CD4-positive, alpha-beta T cell treated with Interleukin-4 for 4 hours (primary cell): ENCODE measurements at regions not wholly inside any gene's neighbourhood (a gene's known extent, or its start where the extent isn't known, plus 50 kb on each side); places are given as distances from the start of the nearest gene placed in this dataset.
"Not testable (repeated sequence)": the region's sequence is repeated elsewhere in the genome, so short reads cannot be mapped to it uniquely, and the experiment has no call there.

ENCODE experiments used
- DNase-seq: peaks from one replicate; pipeline ENCODE4 v3.0.0-alpha.2; 2020

DNA sequence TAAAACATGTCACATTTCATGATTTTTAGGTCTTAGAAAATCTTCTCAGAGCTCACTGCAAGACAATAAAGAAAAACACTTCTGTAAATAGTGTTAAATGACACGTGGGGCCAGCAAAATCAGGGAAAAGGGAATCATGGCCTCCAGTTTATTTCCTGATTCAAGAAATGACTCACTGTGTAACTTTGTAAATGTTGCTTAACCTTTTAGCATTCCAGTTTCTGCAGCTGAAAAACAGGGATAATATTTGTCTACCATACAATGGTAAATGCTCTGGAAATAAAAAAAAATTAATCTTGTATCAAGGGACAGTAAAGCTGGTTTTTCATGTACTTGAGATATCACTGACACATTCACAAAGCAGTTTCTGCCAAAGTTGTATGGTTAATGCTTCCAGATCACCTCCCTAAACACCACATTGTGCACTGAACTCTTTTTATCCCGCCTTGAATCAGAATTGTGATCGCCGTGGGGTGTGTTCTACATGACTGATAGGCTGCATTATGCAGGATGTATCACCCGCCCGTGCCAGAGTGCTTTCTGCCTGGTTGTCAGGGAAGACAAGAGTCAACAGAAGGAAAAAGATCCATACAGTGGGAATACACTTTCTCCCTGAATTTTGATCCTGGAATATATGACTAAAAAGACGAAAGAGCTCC lies 238.8 kb downstream of the IKZF2 start:
- DNase-seq = no peak

DNA sequence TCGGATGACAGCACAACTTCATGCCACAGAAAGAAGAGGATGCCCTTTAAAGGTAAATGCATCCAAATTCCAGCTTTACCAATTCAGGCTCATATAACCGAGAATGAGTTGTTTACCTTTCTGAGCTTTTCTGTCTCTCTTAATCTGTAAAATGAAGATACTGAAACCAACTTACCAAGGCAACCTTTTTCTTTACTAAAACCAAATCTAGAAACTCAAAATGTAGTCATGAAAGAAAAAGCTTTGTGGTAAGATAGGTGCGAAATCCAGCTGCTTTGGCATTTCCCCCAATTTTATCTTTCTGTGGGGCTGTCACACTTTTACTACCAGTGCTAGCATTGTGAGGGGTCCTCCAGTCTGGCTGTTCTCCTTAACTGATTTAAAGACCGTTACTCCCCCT lies 240.4 kb downstream of the IKZF2 start:
- DNase-seq = no peak

DNA sequence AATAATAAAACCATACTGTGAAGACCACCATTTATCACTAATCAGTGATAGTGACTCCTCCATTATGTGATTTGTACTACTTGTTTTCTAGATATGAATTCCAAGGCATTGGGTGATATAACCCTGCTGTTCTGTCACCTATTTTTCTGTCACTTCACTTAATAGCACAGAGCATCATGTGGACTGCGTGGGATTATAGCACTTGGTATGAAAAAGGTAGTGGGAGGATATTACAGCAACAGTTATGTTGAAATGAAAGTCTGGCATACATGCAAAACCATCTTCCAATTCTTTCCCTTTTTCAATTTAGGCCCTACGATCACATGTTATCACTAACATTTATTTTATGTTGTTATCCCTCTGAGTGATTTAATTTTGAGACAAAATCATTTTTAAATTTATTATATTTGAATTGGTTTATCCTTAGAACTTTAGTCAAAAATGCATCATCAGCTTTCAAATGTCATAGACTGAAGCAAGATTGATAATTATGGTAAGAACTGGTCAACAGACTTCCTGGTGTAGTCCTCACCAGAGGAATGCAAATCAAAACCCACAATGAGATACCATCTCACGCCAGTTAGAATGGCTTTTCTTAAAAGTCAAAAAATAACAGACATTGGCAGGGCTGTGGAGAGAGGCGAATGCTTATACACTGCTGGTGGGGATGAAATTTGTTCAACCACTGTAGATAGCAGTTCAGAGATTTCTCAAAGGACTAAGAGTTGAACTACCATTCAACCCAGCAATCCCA lies 242.6 kb downstream of the IKZF2 start:
- DNase-seq = no peak

DNA sequence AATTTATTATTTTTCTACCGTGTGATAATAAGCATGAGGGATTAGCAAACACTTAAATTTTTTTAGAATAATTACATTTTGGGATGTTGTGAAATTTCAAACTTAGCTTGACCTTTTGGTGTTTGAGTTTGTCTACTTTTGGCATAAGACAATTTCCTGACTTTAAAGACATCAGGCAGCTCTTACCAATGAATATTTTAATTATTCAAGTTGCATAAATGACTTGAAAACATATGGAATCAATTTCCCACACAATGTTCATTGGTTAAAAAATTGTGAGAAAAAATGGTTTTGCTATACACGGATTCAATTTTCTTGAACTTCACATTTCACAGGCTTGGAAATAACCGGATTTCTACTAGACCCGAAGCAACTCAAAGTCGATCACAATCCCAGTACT lies 243.4 kb downstream of the IKZF2 start:
- DNase-seq = no peak

DNA sequence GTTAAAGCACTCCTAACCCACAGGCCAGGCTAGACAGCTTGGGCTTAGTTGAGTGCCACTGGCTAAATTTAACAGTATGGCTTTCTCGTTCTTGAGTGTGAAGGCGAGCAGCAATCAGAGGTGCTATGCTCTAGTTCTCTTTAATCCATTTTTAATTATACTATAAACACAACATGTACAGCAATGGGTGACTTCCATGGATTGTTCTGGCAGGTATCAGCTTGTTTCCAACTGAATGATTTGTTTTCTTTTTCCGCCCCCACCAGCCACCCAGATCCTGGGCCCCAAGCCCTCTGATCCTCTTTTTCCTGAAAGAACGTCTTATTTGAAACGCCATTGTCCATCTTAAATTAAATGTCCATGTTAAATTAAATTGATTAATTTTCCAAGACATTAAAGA lies 244.8 kb downstream of the IKZF2 start:
- no peak for DNase-seq

DNA sequence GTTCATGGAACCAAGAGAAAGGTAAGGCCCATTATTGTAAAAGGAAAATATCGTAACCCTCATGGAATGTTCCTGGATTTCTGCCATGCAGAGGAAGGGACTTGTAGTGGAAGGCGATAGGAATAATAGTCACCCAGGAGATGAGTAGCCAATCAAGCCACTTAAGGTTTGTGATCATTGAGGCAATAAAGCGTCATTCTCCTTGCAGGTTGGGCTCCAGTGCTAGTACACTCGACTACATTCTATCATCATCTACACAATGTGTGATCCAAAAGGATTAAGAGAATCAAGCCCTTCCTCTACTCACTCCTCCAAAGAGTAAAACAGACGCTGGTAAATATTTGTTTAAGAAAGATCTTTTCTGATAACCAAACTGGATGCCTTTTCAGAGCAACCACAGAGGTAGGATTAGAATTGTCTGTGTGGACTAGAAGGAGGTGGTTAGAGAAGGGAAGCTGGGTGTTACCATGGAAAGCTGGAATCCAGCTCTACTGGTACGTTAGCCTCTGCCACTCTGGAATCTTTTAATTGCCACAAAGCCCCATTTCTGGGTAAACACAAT lies 245.7 kb downstream of the IKZF2 start:
- no peak for DNase-seq

- DNase-seq = no peak
Measured at GRCh38 chr2:212904646-212905045, 246.8 kb downstream of the IKZF2 start.

DNA sequence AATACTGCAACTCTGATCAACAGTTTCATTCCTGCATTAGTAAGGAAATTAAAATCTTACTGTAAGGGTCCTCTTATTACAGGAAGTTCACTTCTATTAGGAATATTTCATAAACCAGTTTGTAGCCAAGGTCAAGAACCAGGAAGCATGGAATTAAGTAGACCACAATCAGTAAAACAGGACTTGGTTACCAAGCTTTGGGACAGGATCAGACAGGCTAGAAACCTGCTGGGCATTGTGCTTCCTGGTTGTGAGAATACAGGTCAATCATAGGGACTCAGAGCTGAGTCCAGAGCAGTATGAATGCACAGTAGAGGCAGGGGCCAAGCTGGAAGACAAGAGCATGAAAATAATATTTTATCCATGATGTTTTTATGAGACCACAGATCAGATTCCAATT lies 248.0 kb downstream of the IKZF2 start:
- no peak for DNase-seq

- DNase-seq = no peak
Measured at GRCh38 chr2:212902421-212902820, 249.0 kb downstream of the IKZF2 start.

DNA sequence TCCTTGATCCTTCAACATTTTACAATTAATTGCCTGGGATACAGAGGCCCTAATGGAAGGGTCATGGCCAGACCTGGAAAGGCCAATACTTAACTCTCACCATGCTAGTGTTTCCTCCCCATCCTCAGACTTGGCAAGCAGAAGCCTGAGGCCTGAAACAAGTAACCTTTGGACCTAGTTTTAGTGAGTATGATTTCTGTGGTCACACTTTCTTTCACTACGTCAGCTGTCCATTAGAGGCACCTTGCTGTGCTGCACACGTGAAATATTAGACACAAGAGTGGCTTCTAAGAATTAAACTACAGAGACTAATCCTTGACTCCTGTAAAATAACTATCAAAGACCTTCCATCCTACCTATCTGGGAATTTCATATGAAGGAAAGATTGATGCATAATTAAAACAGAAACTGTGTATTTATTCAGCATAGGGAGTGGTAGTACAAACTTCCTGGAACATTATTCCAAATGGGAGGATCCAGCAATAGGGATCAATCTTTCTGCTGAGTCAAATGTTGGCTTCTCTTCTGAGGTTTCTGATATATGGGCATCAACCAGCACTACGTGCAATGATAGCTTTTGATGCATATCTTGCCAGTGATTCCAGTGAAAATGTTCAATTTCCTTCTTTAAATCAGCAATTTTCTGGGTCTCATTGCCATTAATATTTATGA lies 249.7 kb downstream of the IKZF2 start:
- DNase-seq = no peak

DNA sequence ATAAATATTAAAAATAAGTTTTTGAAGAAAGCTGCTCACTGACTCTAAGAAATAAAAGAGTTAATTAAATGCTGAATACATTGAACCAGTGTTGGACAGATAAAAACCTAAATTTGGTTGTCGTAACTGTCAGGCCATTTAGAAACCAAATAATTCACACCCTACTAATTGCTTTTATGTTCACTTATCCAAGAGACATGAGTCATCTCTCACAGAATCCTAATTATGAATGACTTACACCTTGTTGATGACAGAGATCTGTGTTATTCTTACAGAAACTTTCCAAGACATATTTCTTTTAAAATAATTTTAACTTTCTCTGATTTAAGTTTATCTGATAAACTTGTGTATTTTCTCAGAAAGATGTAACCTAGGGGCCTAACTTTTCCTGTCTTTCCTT lies 250.7 kb downstream of the IKZF2 start:
- no peak for DNase-seq

- DNase-seq = no peak
Measured at GRCh38 chr2:212898011-212898410, 253.4 kb downstream of the IKZF2 start.

DNA sequence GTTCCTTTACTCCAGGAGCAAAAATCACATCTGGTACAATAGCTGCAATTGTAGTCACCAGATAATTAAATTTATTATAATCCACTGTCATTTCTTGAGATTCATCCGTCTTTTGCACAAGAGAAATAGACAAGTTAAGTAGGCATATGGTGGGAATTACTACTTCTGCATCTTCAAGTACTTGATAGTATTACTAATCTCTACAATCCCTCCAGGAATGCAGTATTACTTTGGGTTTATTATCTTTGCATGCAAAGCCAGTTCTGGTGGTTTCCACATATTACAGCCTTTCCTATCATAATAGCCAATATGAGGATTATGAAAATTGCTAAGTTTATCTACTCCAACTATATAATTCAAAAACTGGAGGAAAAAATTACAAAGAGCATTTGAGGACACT lies 254.1 kb downstream of the IKZF2 start:
- DNase-seq = no peak

DNA sequence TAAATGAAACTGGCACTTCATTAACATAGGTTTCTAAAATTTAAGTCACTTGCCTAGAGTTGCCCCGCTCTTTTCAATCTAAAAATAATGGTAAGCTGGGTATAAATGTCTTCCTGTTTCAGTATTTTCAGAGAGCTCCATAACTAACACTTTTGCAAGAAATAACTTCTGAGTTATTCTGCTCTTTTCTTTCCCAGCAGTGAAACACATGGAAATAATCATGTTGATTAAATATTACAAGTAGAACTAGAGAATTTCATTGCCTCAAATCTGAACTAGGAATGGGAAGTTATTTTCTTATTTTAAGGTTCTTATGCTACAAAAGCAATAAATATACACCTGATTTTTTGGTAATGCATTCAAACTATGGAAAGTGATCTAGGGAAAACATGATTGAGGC lies 257.4 kb downstream of the IKZF2 start:
- no peak for DNase-seq

- no peak for DNase-seq
Measured at GRCh38 chr2:212893216-212893615, 258.2 kb downstream of the IKZF2 start.

DNA sequence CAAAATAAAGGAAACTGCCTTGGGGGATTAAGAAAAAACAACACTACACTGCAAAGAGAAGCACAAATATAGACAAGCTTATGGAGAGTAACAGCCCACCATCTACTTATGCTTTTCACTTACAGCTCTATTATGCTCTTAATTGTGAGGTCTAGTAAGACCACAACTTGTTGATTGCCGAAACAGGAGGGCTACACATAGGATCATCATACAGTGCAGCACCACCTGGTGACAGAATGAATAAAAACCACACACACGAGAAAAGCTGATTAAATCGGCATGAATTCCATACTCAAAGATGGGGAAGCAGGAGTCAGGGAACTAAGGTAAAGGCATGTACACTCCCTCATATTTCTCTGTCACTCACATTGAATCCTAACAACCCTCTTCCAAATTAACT lies 259.2 kb downstream of the IKZF2 start:
- no peak for DNase-seq

DNA sequence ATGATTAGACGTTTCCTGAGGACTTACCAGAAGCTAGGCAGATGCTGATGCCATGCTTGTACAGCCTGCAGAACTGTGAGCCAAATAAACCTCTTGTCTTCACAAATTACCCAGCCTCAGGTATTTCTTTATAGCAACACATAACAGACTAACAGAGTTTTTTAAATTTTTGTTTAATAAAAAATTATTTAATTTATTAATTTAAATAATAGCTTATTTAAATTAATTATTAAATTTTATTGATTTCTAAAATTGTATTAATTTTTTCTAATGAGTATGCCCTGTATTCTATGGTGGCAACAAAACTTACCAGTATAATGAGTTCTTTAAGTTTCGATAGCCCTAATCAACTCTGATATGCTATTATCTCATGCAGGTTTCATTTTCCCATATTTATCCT lies 259.8 kb downstream of the IKZF2 start:
- DNase-seq = no peak

DNA sequence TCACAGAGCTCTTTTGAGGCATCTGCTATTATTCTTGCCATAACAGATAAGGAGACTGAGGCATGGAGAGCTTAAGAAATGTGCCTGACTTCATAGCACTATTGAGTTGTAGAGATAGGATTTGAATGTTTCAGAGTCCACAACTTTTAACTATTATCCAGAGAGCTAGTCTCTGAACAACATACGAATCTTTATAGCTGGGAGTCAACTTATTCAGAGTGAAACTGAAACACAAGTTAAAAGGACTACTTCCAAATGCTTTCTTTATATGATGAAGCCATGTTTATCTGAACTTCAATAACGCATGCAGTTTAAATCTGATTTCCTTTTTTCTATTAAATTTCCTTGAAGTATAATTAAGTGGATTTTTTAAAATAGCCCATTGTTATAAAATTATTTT lies 268.8 kb downstream of the IKZF2 start:
- no peak for DNase-seq

DNA sequence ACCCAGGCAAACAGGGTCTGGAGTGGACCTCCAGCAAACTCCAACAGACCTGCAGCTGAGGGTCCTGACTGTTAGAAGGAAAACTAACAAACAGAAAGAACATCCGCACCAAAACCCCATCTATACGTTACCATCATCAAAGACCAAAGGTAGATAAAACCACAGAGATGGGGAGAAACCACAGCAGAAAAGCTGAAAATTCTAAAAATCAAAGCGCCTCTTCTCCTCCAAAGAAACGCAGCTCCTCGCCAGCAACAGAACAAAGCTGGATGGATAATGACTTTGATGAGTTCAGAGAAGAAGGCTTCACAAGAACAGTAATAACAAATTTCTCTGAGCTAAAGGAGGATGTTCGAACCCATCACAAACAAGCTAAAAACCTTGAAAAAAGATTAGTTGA lies 274.9 kb downstream of the IKZF2 start:
- not testable (repeated sequence) for DNase-seq

GRCh38 chr2:212875950-212876349 lies 275.5 kb downstream of the IKZF2 start:
- not testable (repeated sequence) for DNase-seq

GRCh38 chr2:212873256-212873655 lies 278.2 kb downstream of the IKZF2 start:
- DNase-seq = no peak

DNA sequence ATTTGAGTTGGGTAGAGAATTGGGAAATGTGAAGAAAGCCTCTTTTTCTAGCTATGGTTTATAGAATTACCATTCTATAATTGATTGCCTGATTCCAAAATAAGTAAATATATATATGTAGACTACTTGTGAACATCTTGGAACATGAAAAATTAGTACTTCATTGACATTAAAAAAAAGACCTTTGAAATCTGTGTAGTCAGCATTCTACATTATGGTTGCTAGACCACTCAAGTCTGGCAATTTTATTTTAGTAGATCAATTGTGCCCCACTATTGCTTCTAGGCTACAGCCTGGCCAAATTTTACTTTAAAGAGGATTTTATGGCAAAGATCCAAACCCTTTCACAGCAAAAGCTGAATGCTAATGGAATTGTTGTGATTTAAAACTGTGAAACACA lies 279.8 kb downstream of the IKZF2 start:
- no peak for DNase-seq

GRCh38 chr2:212864186-212864585 lies 287.2 kb downstream of the IKZF2 start:
- no peak for DNase-seq

DNA sequence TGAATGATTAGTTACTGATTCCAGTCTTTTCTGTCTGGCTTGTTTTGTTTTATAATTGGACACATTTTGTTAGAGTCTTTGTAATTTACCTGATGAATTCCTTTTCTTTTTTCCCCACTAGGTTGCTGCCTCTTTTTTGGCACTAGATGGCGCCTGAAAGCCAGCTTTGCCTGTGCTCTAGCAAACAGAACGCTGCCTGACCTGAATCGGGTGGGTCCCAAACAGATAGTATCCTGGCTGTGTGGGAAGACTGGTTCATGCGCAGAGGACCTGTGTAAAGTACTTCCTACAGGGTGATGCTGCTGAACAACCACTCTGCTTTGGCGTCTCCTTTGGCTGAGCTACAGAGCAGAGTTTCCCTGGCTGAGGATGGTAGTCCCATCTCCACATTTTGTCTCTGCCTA lies 288.2 kb downstream of the IKZF2 start:
- DNase-seq = no peak
